ENCODE measurements at regions not wholly inside any gene's neighbourhood (a gene's known extent, or its start where the extent isn't known, plus 50 kb on each side); places are given as distances from the start of the nearest gene placed in this dataset.
A peak's percentile ranks its signal among the peaks of the same experiment; 100 is the strongest.

DNA sequence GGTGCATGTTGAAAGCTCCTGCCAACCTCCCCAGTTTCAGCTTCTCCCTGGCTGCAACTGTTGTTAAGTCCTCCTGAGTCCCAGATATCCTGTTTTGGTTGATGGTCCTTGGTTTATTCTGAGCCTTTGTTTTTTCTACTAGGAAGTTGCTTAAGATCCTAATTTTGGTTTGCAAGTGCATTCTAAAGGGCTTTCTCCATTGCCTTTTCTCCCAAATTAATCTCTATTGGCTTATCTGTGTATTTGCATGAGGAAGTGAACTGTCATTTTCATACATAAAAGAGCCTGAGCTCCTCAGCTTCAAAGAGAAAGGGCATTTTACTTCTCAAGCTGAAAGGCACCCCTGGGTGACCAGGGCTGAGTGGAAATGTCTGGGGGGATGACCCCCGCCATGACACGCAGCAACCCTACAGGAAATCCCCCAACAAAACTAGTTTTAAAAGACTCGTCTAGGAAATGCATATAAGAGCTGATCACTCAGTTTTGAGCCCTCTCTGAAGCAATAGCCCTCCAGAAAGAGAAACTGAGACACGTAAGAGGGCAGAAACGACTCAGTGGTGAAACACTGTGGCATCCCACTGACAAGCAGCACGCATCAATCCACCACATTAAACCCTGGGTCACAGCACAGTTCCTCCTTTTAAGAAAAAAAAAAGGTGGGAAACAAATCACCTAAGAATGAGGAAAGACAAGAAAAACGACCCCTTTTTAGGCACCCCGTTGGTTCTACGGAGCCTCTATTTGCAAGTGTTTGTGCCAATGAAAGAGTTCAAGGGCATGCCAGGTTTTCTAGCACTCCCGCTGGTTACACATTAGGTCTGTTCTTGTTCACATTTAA, 140.9 kb downstream of the THBS2 start:
- TF ChIP-seq CTCF (IDR thresholded peaks at IDR 0.05; ENCODE audit: insufficient read depth, low read depth, low read length), result no peak
- TF ChIP-seq EZH2 (IDR thresholded peaks at IDR 0.05; ENCODE audit: insufficient read depth, low read length), result no peak
- H3K4me1 Mint-ChIP-seq (ENCODE audit: low read depth, unreplicated experiment), result peaks cover 2% of the 10 kb centered on the region
- H3K9ac ChIP-seq (ENCODE audit: low read length), result no peak overlapping the region
- no peak for FAIRE-seq
- H3K27ac ChIP-seq (ENCODE audit: low read depth, low read length), result no peak overlapping the region
- H3K4me2 ChIP-seq (ENCODE audit: low read length), result no peak overlapping the region
- no peaks in the 10 kb centered on the region for H3K36me3 Mint-ChIP-seq (ENCODE audit: low read depth, unreplicated experiment)
- no peaks in the 10 kb centered on the region for H3K27me3 ChIP-seq (ENCODE audit: insufficient read depth, low read length)
- no peaks in the 10 kb centered on the region for H3K9me3 ChIP-seq (ENCODE audit: insufficient read depth, low read depth, low read length)
- H3K4me1 ChIP-seq (ENCODE audit: insufficient read depth, low read length), result no peaks in the 10 kb centered on the region
- no peaks in the 10 kb centered on the region for H3K79me2 ChIP-seq (ENCODE audit: insufficient read depth, low read length)
- no peak overlapping the region for H3K27ac Mint-ChIP-seq (ENCODE audit: unreplicated experiment)
- no peaks in the 10 kb centered on the region for H4K20me1 ChIP-seq (ENCODE audit: insufficient read depth, low read length)
- no peaks in the 10 kb centered on the region for H3K36me3 ChIP-seq (ENCODE audit: insufficient read depth, low read length)
- H3K9me3 Mint-ChIP-seq (ENCODE audit: unreplicated experiment), result peaks cover 12% of the 10 kb centered on the region
- DNase-seq (ENCODE audit: low read depth), result no peak
- peaks cover 5% of the 10 kb centered on the region for H3K27me3 Mint-ChIP-seq (ENCODE audit: low read depth, unreplicated experiment)
- no peak overlapping the region for H3K4me3 ChIP-seq (ENCODE audit: insufficient read depth, low read depth, low read length)
- no peak overlapping the region for H3K4me3 Mint-ChIP-seq (ENCODE audit: unreplicated experiment)
- H2AFZ ChIP-seq (ENCODE audit: low read depth, low read length), result peak overlapping the region; percentile 11

DNA sequence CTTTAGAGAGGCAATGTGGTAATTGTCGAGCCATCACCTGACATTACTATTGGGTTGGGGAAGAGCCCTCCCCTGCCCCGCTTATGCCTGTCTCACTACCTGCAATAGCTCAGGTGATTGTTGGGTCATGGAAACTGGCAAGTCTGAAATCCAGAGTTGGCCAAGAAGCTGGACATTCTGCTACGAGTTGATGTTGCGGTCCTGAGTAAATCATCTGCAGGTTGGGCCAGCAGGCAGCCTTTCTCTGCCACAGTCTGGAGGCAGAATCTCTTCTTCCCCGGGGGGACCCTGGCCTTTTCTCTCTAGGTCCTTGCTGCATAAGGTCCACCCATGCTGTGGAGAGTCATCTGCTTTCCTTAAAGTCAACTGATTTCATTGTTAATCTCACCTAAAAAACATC, 142.4 kb downstream of the THBS2 start:
- H3K4me3 Mint-ChIP-seq (ENCODE audit: unreplicated experiment), result no peak overlapping the region
- H3K27me3 Mint-ChIP-seq (ENCODE audit: low read depth, unreplicated experiment), result peaks cover 2% of the 10 kb centered on the region
- H3K36me3 Mint-ChIP-seq (ENCODE audit: low read depth, unreplicated experiment), result no peaks in the 10 kb centered on the region

More for the DNA sequence above, 142.4 kb downstream of the THBS2 start:
- Mint-ChIP-seq H3K4me1 (ENCODE audit: low read depth, unreplicated experiment) (peaks cover 2% of the 10 kb centered on the region), H3K27ac (ENCODE audit: unreplicated experiment) (no peak overlapping the region), H3K9me3 (ENCODE audit: unreplicated experiment) (peaks cover 13% of the 10 kb centered on the region)
- Histone ChIP-seq H3K79me2 (ENCODE audit: insufficient read depth, low read length) (no peaks in the 10 kb centered on the region), H3K4me2 (ENCODE audit: low read length) (no peak overlapping the region), H3K27me3 (ENCODE audit: insufficient read depth, low read length) (no peaks in the 10 kb centered on the region), H4K20me1 (ENCODE audit: insufficient read depth, low read length) (no peaks in the 10 kb centered on the region), H3K27ac (ENCODE audit: low read depth, low read length) (no peak overlapping the region), H3K36me3 (ENCODE audit: insufficient read depth, low read length) (no peaks in the 10 kb centered on the region), H2AFZ (ENCODE audit: low read depth, low read length) (no peak overlapping the region), H3K9ac (ENCODE audit: low read length) (no peak overlapping the region), H3K9me3 (ENCODE audit: insufficient read depth, low read depth, low read length) (no peaks in the 10 kb centered on the region), H3K4me1 (ENCODE audit: insufficient read depth, low read length) (peaks cover 4% of the 10 kb centered on the region), H3K4me3 (ENCODE audit: insufficient read depth, low read depth, low read length) (no peak overlapping the region)
- no peak for DNase-seq (ENCODE audit: low read depth)
- no peak for FAIRE-seq
- no peak for TF ChIP-seq CTCF (IDR thresholded peaks at IDR 0.05; ENCODE audit: insufficient read depth, low read depth, low read length)
- TF ChIP-seq EZH2 (IDR thresholded peaks at IDR 0.05; ENCODE audit: insufficient read depth, low read length), result no peak
